ENCODE measurements at regions not wholly inside any gene's neighbourhood (a gene's known extent, or its start where the extent isn't known, plus 50 kb on each side); places are given as distances from the start of the nearest gene placed in this dataset.

GRCh38 chr2:195368249-195369217 lies 288.5 kb upstream of the SLC39A10 start:
- TF ChIP-seq CTCF (IDR thresholded peaks at IDR 0.05) (no peak), POLR2A (IDR thresholded peaks at IDR 0.05) (no peak)
